ENCODE measurements at regions not wholly inside any gene's neighbourhood (a gene's known extent, or its start where the extent isn't known, plus 50 kb on each side); places are given as distances from the start of the nearest gene placed in this dataset.

DNA sequence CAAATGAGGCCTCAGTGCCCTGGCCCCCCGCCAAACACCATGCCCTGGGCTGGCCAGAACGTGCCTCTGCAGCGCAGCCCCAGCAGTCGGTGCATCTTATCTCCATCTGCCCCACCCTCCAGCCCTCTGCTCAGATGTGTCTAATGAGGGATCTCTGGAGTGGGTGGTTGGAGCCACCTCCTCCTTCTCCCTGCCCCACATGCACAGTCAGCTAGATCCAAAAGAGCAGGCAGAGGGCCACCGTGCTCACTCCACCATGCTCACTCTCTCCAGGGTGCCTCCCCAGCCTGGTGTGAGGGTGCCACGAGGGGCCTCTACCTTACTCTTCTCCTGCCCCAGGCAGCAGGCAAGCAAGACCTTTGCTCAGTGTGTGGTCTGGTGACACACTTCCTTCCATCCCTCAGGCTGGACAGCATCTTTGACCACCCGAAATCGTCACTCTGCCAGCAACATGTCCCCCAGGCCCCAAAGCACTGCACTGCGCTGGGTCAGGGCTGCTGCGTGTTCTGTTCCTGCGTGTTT is 266.1 kb upstream of the HDAC4 start:
- H3K27me3 ChIP-seq (replicated peaks in 2 of 5; ENCODE audit: control insufficient read depth in 4 of 5, insufficient read depth in 5 of 5, low read length in 4 of 5) = peaks cover 0 to 11% (median 3%) of the 10 kb centered on the region in 5 experiments
- no peak overlapping the region for H3K4me3 ChIP-seq (ENCODE audit: control insufficient read depth in 1 of 7, extremely low read depth in 1 of 7, insufficient read depth in 4 of 7, low read depth in 2 of 7, low read length in 6 of 7)
- H3K27ac ChIP-seq (ENCODE audit: insufficient read depth in 1 of 2, low read depth in 1 of 2, low read length in 2 of 2, poor library complexity in 1 of 2, severe bottlenecking in 2 of 2) = no peak overlapping the region
- H3K9me3 ChIP-seq (ENCODE audit: control extremely low read depth in 1 of 5, control insufficient read depth in 4 of 5, insufficient read depth in 2 of 5, low read depth in 1 of 5, low read length in 4 of 5) = no peaks in the 10 kb centered on the region
- no peak for DNase-seq
- 94% methylated on average over 8 of the region's 11 CpGs for WGBS (ENCODE audit: insufficient coverage)
- ChIA-PET POLR2A (no interaction called here), CTCF (no interaction called here)
- H3K4me1 ChIP-seq (ENCODE audit: control extremely low read depth in 1 of 4, control insufficient read depth in 4 of 4, insufficient read depth in 4 of 4, low read length in 3 of 4) = no peaks in the 10 kb centered on the region
- H3K36me3 ChIP-seq (ENCODE audit: control insufficient read depth in 4 of 4, insufficient read depth in 4 of 4, low read length in 3 of 4) = no peaks in the 10 kb centered on the region

DNA sequence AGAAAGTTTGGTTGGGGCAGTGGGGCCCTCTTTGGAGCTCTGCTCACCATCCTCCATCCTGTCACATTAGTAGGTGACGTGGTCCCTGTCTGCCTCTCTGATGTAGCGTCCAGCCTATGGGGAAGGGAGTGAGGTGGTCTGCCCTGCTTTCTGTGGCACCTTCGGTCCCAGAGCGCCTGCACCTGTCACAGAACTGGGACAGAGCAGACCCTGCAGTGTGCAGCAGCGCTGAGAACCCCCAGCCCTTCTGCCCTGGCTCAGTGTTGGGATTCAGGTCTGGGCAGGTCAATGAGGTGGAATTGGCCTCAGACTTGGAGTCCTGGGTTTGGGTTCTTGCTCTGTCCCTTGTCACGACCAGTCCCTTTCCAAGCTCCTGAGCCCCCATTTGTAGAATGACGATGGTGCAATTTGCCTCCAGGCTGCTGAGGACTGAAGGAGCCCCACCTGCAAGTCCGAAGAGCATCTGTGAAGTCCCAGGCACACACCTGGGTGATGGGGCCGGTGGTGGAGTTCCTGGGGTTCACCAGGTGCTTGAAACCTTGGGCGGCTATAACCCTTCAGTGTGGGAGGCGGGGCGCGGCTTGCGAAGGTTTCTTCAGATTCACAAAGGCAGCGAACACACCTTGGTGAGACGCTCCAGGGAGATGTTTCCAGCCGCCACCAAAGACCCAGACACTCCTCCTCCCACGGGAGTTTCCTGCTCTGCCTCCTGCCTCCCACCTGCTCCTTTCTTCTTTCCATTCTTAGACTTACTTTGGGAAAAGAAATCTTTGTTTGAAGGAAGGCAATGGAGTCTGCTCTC is 265.4 kb upstream of the HDAC4 start:
- H3K27me3 ChIP-seq (replicated peaks in 2 of 5; ENCODE audit: control insufficient read depth in 4 of 5, insufficient read depth in 5 of 5, low read length in 4 of 5) = peaks cover 0 to 18% (median 3%) of the 10 kb centered on the region in 5 experiments
- POLR2A ChIA-PET = no interaction called here
- H3K4me1 ChIP-seq (ENCODE audit: control extremely low read depth in 1 of 4, control insufficient read depth in 4 of 4, insufficient read depth in 4 of 4, low read length in 3 of 4) = no peaks in the 10 kb centered on the region
- DNase-seq = no peak
- no peaks in the 10 kb centered on the region for H3K36me3 ChIP-seq (ENCODE audit: control insufficient read depth in 4 of 4, insufficient read depth in 4 of 4, low read length in 3 of 4)
- no peak overlapping the region for H3K27ac ChIP-seq (ENCODE audit: insufficient read depth in 1 of 2, low read depth in 1 of 2, low read length in 2 of 2, poor library complexity in 1 of 2, severe bottlenecking in 2 of 2)
- H3K9me3 ChIP-seq (ENCODE audit: control extremely low read depth in 1 of 5, control insufficient read depth in 4 of 5, insufficient read depth in 2 of 5, low read depth in 1 of 5, low read length in 4 of 5) = no peaks in the 10 kb centered on the region
- H3K4me3 ChIP-seq (ENCODE audit: control insufficient read depth in 1 of 7, extremely low read depth in 1 of 7, insufficient read depth in 4 of 7, low read depth in 2 of 7, low read length in 6 of 7) = no peak overlapping the region
- 95% methylated on average over 17 of the region's 18 CpGs for WGBS (ENCODE audit: insufficient coverage)
- CTCF ChIA-PET = no interaction called here

DNA sequence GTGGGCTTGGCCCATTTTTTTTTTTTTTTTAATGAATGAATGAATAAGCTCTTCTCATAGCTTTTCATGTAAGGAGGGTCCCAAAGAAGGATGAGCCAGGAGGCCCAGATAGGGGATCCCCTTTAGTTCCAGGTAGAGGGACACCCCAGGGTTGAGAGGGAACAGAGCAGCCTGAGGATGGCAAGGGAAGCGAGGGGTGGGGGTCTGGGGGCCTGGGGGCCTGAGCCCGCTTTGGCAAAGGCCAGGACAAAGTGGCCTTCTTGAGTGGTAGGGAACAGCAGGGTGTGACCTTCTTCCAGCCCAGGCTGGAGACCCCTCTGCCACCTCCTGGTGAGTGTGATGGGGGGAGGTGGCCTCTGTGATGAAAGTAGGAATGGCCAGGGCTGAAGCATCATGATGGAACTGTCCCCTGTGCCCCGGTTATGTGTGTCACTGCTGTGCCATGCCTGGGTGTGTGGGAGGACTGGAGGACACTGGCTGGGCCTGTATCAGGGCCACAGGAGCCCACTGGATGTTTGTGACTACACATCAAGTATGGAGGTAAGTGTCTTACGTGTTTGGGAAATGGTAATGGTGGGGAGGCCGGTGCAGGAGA is 263.5 kb upstream of the HDAC4 start:
- H3K27me3 ChIP-seq (replicated peaks in 2 of 5; ENCODE audit: control insufficient read depth in 4 of 5, insufficient read depth in 5 of 5, low read length in 4 of 5) = peaks cover 0 to 21% (median 3%) of the 10 kb centered on the region in 5 experiments
- H3K36me3 ChIP-seq (ENCODE audit: control insufficient read depth in 4 of 4, insufficient read depth in 4 of 4, low read length in 3 of 4) = no peaks in the 10 kb centered on the region
- H3K9me3 ChIP-seq (ENCODE audit: control extremely low read depth in 1 of 5, control insufficient read depth in 4 of 5, insufficient read depth in 2 of 5, low read depth in 1 of 5, low read length in 4 of 5) = no peaks in the 10 kb centered on the region
- peaks cover 0 to 3% (median 1%) of the 10 kb centered on the region in 4 experiments for H3K4me1 ChIP-seq (ENCODE audit: control extremely low read depth in 1 of 4, control insufficient read depth in 4 of 4, insufficient read depth in 4 of 4, low read length in 3 of 4)
- no peak overlapping the region for H3K4me3 ChIP-seq (ENCODE audit: control insufficient read depth in 1 of 7, extremely low read depth in 1 of 7, insufficient read depth in 4 of 7, low read depth in 2 of 7, low read length in 6 of 7)
- no peak overlapping the region for H3K27ac ChIP-seq (ENCODE audit: insufficient read depth in 1 of 2, low read depth in 1 of 2, low read length in 2 of 2, poor library complexity in 1 of 2, severe bottlenecking in 2 of 2)
- POLR2A ChIA-PET = interaction anchor here (0.6 kb wide), 1 partner anchor 52 kb away, joined by 4 read pairs; no protein-coding TSS in a partner anchor
- 93% methylated on average over 3 of the region's 5 CpGs for WGBS (ENCODE audit: insufficient coverage)
- DNase-seq = no peak
- CTCF ChIA-PET = no interaction called here

DNA sequence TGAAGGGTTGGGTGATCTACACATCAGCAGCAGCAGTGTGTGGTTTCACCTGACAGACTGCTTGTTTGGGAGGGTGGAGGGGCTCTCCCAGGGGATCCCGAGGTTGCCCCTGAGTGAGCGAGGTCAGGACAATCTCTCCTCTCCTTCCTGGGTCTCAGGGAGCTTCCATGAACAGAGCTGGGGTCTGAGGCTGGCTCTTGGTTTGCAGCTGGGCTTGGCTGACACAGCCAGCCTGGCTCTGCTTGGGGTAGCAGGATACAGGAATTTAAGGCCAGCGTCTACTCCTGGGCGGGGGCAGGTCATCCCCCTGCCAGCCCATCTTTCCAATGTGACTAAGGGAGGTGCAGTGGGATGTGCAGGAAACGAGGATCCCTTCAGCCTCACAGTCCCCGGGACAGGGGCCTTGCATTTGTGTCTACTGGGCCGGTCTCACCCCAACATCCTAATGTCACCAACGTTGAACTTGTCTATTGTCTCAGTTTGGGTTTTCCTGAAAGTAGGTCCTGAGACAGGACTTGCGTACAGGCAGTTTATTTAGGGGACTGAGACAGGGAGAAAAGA is 262.6 kb upstream of the HDAC4 start:
- WGBS (ENCODE audit: insufficient coverage) = 95% methylated on average over 9 of the region's 9 CpGs
- Histone ChIP-seq H3K36me3 (ENCODE audit: control insufficient read depth in 4 of 4, insufficient read depth in 4 of 4, low read length in 3 of 4) (no peaks in the 10 kb centered on the region), H3K9me3 (ENCODE audit: control extremely low read depth in 1 of 5, control insufficient read depth in 4 of 5, insufficient read depth in 2 of 5, low read depth in 1 of 5, low read length in 4 of 5) (no peaks in the 10 kb centered on the region), H3K4me3 (ENCODE audit: control insufficient read depth in 1 of 7, extremely low read depth in 1 of 7, insufficient read depth in 4 of 7, low read depth in 2 of 7, low read length in 6 of 7) (no peak overlapping the region), H3K4me1 (ENCODE audit: control extremely low read depth in 1 of 4, control insufficient read depth in 4 of 4, insufficient read depth in 4 of 4, low read length in 3 of 4) (peaks cover 0 to 5% (median 3%) of the 10 kb centered on the region in 4 experiments), H3K27ac (ENCODE audit: insufficient read depth in 1 of 2, low read depth in 1 of 2, low read length in 2 of 2, poor library complexity in 1 of 2, severe bottlenecking in 2 of 2) (no peak overlapping the region), H3K27me3 (replicated peaks in 2 of 5; ENCODE audit: control insufficient read depth in 4 of 5, insufficient read depth in 5 of 5, low read length in 4 of 5) (peaks cover 0 to 21% (median 3%) of the 10 kb centered on the region in 5 experiments)
- ChIA-PET POLR2A (no interaction called here), CTCF (no interaction called here)
- no peak for DNase-seq

DNA sequence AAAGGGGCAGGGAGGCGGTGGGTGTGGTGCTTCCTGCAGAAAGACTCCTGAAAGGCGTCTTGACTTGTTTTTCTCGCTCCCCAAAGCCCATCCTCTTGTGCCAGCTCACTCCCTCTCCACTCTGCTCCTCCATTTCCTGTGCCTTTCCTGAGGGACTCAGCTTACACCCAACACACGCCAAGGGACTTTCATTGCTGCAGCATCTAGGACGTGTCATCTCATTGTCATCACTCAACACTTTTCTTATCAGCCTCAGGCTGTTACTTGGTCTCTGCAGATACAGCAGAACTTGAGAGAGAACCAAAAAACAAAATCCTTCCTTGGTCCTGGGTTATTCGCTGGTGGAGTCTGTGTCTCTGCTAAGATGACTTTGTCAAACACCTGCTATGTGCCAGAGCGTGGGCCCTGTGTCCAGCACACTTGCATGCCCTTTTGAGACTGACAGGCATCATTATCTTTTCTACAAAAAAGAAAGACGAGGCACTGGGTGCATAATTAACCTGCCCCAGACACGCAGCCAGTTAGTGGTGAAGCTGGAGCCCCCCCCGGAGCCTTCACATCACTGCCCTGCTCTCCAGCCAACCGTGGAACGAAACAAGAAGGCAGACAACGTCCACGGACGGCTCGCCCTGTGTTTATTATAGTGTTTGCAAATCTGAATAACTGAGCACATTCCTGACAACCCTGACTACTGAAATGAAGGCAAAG is 261.7 kb upstream of the HDAC4 start:
- H3K27me3 ChIP-seq (replicated peaks in 2 of 5; ENCODE audit: control insufficient read depth in 4 of 5, insufficient read depth in 5 of 5, low read length in 4 of 5) = peaks cover 0 to 23% (median 3%) of the 10 kb centered on the region in 5 experiments
- ChIA-PET CTCF (no interaction called here), POLR2A (no interaction called here)
- no peak for DNase-seq
- peaks cover 0 to 5% (median 3%) of the 10 kb centered on the region in 4 experiments for H3K4me1 ChIP-seq (ENCODE audit: control extremely low read depth in 1 of 4, control insufficient read depth in 4 of 4, insufficient read depth in 4 of 4, low read length in 3 of 4)
- 85% methylated on average over 10 of the region's 16 CpGs for WGBS (ENCODE audit: insufficient coverage)
- H3K36me3 ChIP-seq (ENCODE audit: control insufficient read depth in 4 of 4, insufficient read depth in 4 of 4, low read length in 3 of 4) = no peaks in the 10 kb centered on the region
- H3K9me3 ChIP-seq (ENCODE audit: control extremely low read depth in 1 of 5, control insufficient read depth in 4 of 5, insufficient read depth in 2 of 5, low read depth in 1 of 5, low read length in 4 of 5) = no peaks in the 10 kb centered on the region
- H3K4me3 ChIP-seq (ENCODE audit: control insufficient read depth in 1 of 7, extremely low read depth in 1 of 7, insufficient read depth in 4 of 7, low read depth in 2 of 7, low read length in 6 of 7) = no peak overlapping the region
- no peak overlapping the region for H3K27ac ChIP-seq (ENCODE audit: insufficient read depth in 1 of 2, low read depth in 1 of 2, low read length in 2 of 2, poor library complexity in 1 of 2, severe bottlenecking in 2 of 2)

- WGBS (ENCODE audit: insufficient coverage) = 84% methylated on average over 11 of the region's 15 CpGs
Observed at GRCh38 chr2:239661334-239662312, 260.8 kb upstream of the HDAC4 start.

More at GRCh38 chr2:239661334-239662312, 260.8 kb upstream of the HDAC4 start:
- H3K36me3 ChIP-seq (ENCODE audit: control insufficient read depth in 4 of 4, insufficient read depth in 4 of 4, low read length in 3 of 4) = no peaks in the 10 kb centered on the region
- H3K4me3 ChIP-seq (ENCODE audit: control insufficient read depth in 1 of 7, extremely low read depth in 1 of 7, insufficient read depth in 4 of 7, low read depth in 2 of 7, low read length in 6 of 7) = no peak overlapping the region
- peaks cover 0 to 5% (median 3%) of the 10 kb centered on the region in 4 experiments for H3K4me1 ChIP-seq (ENCODE audit: control extremely low read depth in 1 of 4, control insufficient read depth in 4 of 4, insufficient read depth in 4 of 4, low read length in 3 of 4)
- no peak overlapping the region for H3K27ac ChIP-seq (ENCODE audit: insufficient read depth in 1 of 2, low read depth in 1 of 2, low read length in 2 of 2, poor library complexity in 1 of 2, severe bottlenecking in 2 of 2)
- no peaks in the 10 kb centered on the region for H3K9me3 ChIP-seq (ENCODE audit: control extremely low read depth in 1 of 5, control insufficient read depth in 4 of 5, insufficient read depth in 2 of 5, low read depth in 1 of 5, low read length in 4 of 5)
- peaks cover 0 to 23% (median 3%) of the 10 kb centered on the region in 5 experiments for H3K27me3 ChIP-seq (replicated peaks in 2 of 5; ENCODE audit: control insufficient read depth in 4 of 5, insufficient read depth in 5 of 5, low read length in 4 of 5)
- POLR2A ChIA-PET = no interaction called here
- DNase-seq = no peak
- CTCF ChIA-PET = interaction anchor here (0.6 kb wide), 1 partner anchor 16 kb away, joined by 3 read pairs; no protein-coding TSS in a partner anchor
